ENCODE measurements at regions not wholly inside any gene's neighbourhood (a gene's known extent, or its start where the extent isn't known, plus 50 kb on each side); places are given as distances from the start of the nearest gene placed in this dataset.

- H3K9me3 Mint-ChIP-seq = peaks cover 14% of the 10 kb centered on the region
- peaks cover 10% of the 10 kb centered on the region for H3K36me3 Mint-ChIP-seq (ENCODE audit: low read depth)
- Histone ChIP-seq H3K4me3 (no peak overlapping the region), H3K36me3 (ENCODE audit: insufficient read depth) (no peaks in the 10 kb centered on the region), H3F3A (replicated peaks; ENCODE audit: low read depth) (no peaks in the 10 kb centered on the region), H3K4me2 (no peak overlapping the region), H3K9me2 (ENCODE audit: insufficient read depth) (no peaks in the 10 kb centered on the region), H3K27me3 (ENCODE audit: insufficient read depth) (no peaks in the 10 kb centered on the region), H4K20me1 (replicated peaks; ENCODE audit: insufficient read depth) (no peaks in the 10 kb centered on the region), H3K79me2 (replicated peaks; ENCODE audit: insufficient read depth) (no peaks in the 10 kb centered on the region), H3K4me1 (ENCODE audit: insufficient read depth) (peaks cover 30% of the 10 kb centered on the region), H3K27ac (ENCODE audit: low read depth) (no peak overlapping the region), H2AFZ (no peak overlapping the region)
- H3K4me3 Mint-ChIP-seq = no peak overlapping the region
- TF ChIP-seq JUNB (IDR thresholded peaks at IDR 0.05; ENCODE audit: unreplicated experiment) (no peak), POLR2AphosphoS5 (IDR thresholded peaks at IDR 0.05; ENCODE audit: low read depth) (no peak), ZNF331 (CRISPR knock-in tag; IDR thresholded peaks at IDR 0.05; ENCODE audit: low read depth) (no peak), EZH2phosphoT487 (IDR thresholded peaks at IDR 0.05; ENCODE audit: unreplicated experiment) (no peak), ZNF462 (CRISPR knock-in tag; IDR thresholded peaks at IDR 0.05) (no peak), STAT1 (IDR thresholded peaks at IDR 0.05; ENCODE audit: unreplicated experiment) (no peak), REST (IDR thresholded peaks at IDR 0.05; ENCODE audit: unreplicated experiment) (no peak), ETS1 (IDR thresholded peaks at IDR 0.05) (no peak)
- H3K4me1 Mint-ChIP-seq = peaks cover 49% of the 10 kb centered on the region
- DNase-seq (ENCODE audit: low spot score) (no peak), ATAC-seq (no peak)
- H3K27me3 Mint-ChIP-seq (ENCODE audit: insufficient read depth, low read depth, poor library complexity) = no peaks in the 10 kb centered on the region
- H3K27ac Mint-ChIP-seq = no peak overlapping the region
Measured at GRCh38 chr13:59442461-59442860, 721.3 kb downstream of the DIAPH3 start.

Measured in GM23338 (cell line).